ENCODE measurements at regions not wholly inside any gene's neighbourhood (a gene's known extent, or its start where the extent isn't known, plus 50 kb on each side); places are given as distances from the start of the nearest gene placed in this dataset.

GRCh38 chr3:66593978-66594377 is 93.2 kb upstream of the LRIG1 start:
- H3K4me3 ChIP-seq (ENCODE audit: low read length) = no peak overlapping the region
- peaks cover 8% of the 10 kb centered on the region for H3K4me1 ChIP-seq (ENCODE audit: insufficient read depth, low read length)
- H4K20me1 ChIP-seq (ENCODE audit: low read length) = no peaks in the 10 kb centered on the region
- no peaks in the 10 kb centered on the region for H3F3A ChIP-seq (ENCODE audit: low read length, unreplicated experiment)
- no peaks in the 10 kb centered on the region for H3K9me3 ChIP-seq (ENCODE audit: low read length)
- no peak overlapping the region for H2AFZ ChIP-seq (ENCODE audit: low read length)
- no peak overlapping the region for H3K9ac ChIP-seq (ENCODE audit: low read length)
- H3K36me3 ChIP-seq (ENCODE audit: low read depth, low read length) = no peaks in the 10 kb centered on the region
- H3K27me3 ChIP-seq (ENCODE audit: low read length) = no peaks in the 10 kb centered on the region
- BruUV-seq (replicated peaks) = no TSS peak
- TF ChIP-seq CTCF (conservative IDR thresholded peaks at IDR 0.05; ENCODE audit: low read depth, low read length) (no peak), EZH2phosphoT487 (IDR thresholded peaks at IDR 0.05; ENCODE audit: borderline replicate concordance, low read length) (no peak), EZH2 (IDR thresholded peaks at IDR 0.05; ENCODE audit: low read length, unreplicated experiment) (no peak)
- peak overlapping the region; percentile 73 for H3K27ac ChIP-seq (ENCODE audit: low read length)
- POLR2A ChIA-PET (ENCODE audit: unreplicated experiment) = interaction anchor here (0.5 to 0.6 kb wide), 2 partner anchors 30 to 39 kb away, joined by 3 read pairs; no protein-coding TSS in a partner anchor
- peak; percentile 85 for DNase-seq
- CTCF ChIA-PET = no interaction called here
- H3K4me2 ChIP-seq (ENCODE audit: low read length) = no peak overlapping the region
- no peaks in the 10 kb centered on the region for H3K9me2 ChIP-seq (replicated peaks; ENCODE audit: low read length)
- H3K79me2 ChIP-seq (ENCODE audit: low read length) = no peaks in the 10 kb centered on the region
- peak; percentile 74 for ATAC-seq
- intact Hi-C loops (cut with micrococcal nuclease) = no loop called here

GRCh38 chr3:66597308-66597863 is 96.6 kb upstream of the LRIG1 start:
- no peaks in the 10 kb centered on the region for H3K9me3 ChIP-seq (ENCODE audit: low read length)
- TF ChIP-seq CTCF (conservative IDR thresholded peaks at IDR 0.05; ENCODE audit: low read depth, low read length) (no peak), EZH2 (IDR thresholded peaks at IDR 0.05; ENCODE audit: low read length, unreplicated experiment) (no peak), EZH2phosphoT487 (IDR thresholded peaks at IDR 0.05; ENCODE audit: borderline replicate concordance, low read length) (no peak)
- intact Hi-C loops (cut with micrococcal nuclease) = no loop called here
- H3K9ac ChIP-seq (ENCODE audit: low read length) = no peak overlapping the region
- H3K4me2 ChIP-seq (ENCODE audit: low read length) = no peak overlapping the region
- ChIA-PET CTCF (no interaction called here), POLR2A (ENCODE audit: unreplicated experiment) (no interaction called here)
- BruUV-seq (replicated peaks) = no TSS peak
- H3K4me1 ChIP-seq (ENCODE audit: insufficient read depth, low read length) = peaks cover 7% of the 10 kb centered on the region
- H3K27me3 ChIP-seq (ENCODE audit: low read length) = no peaks in the 10 kb centered on the region
- ATAC-seq = no peak
- H3K36me3 ChIP-seq (ENCODE audit: low read depth, low read length) = no peaks in the 10 kb centered on the region
- no peaks in the 10 kb centered on the region for H3F3A ChIP-seq (ENCODE audit: low read length, unreplicated experiment)
- H3K27ac ChIP-seq (ENCODE audit: low read length) = no peak overlapping the region
- no peaks in the 10 kb centered on the region for H3K9me2 ChIP-seq (replicated peaks; ENCODE audit: low read length)
- H4K20me1 ChIP-seq (ENCODE audit: low read length) = no peaks in the 10 kb centered on the region
- H3K79me2 ChIP-seq (ENCODE audit: low read length) = no peaks in the 10 kb centered on the region
- no peak for DNase-seq
- H2AFZ ChIP-seq (ENCODE audit: low read length) = no peak overlapping the region
- no peak overlapping the region for H3K4me3 ChIP-seq (ENCODE audit: low read length)

GRCh38 chr3:66598168-66598567 is 97.3 kb upstream of the LRIG1 start:
- Histone ChIP-seq H2AFZ (ENCODE audit: low read length) (no peak overlapping the region), H3K4me2 (ENCODE audit: low read length) (no peak overlapping the region), H3K9me2 (replicated peaks; ENCODE audit: low read length) (no peaks in the 10 kb centered on the region), H3K79me2 (ENCODE audit: low read length) (no peaks in the 10 kb centered on the region), H3K36me3 (ENCODE audit: low read depth, low read length) (no peaks in the 10 kb centered on the region), H3K9ac (ENCODE audit: low read length) (no peak overlapping the region), H3K27ac (ENCODE audit: low read length) (no peak overlapping the region), H3F3A (ENCODE audit: low read length, unreplicated experiment) (no peaks in the 10 kb centered on the region), H3K27me3 (ENCODE audit: low read length) (no peaks in the 10 kb centered on the region), H3K4me3 (ENCODE audit: low read length) (no peak overlapping the region), H3K9me3 (ENCODE audit: low read length) (no peaks in the 10 kb centered on the region), H4K20me1 (ENCODE audit: low read length) (no peaks in the 10 kb centered on the region), H3K4me1 (ENCODE audit: insufficient read depth, low read length) (peaks cover 15% of the 10 kb centered on the region)
- DNase-seq = no peak
- ATAC-seq = no peak
- TF ChIP-seq CTCF (conservative IDR thresholded peaks at IDR 0.05; ENCODE audit: low read depth, low read length) = no peak
- no peak for TF ChIP-seq EZH2 (IDR thresholded peaks at IDR 0.05; ENCODE audit: low read length, unreplicated experiment)
- no peak for TF ChIP-seq EZH2phosphoT487 (IDR thresholded peaks at IDR 0.05; ENCODE audit: borderline replicate concordance, low read length)
- BruUV-seq (replicated peaks) = no TSS peak
- intact Hi-C loops (cut with micrococcal nuclease) = no loop called here
- CTCF ChIA-PET = interaction anchor here (0.6 kb wide), 1 partner anchor 190 kb away, joined by 3 read pairs; no protein-coding TSS in a partner anchor
- POLR2A ChIA-PET (ENCODE audit: unreplicated experiment) = no interaction called here
